IPS-18c (cell line): ENCODE measurements at regions not wholly inside any gene's neighbourhood (a gene's known extent, or its start where the extent isn't known, plus 50 kb on each side); places are given as distances from the start of the nearest gene placed in this dataset.
"Not testable (repeated sequence)": the region's sequence is repeated elsewhere in the genome, so short reads cannot be mapped to it uniquely, and the experiment has no call there.

Source experiments
- H3K4me3 ChIP-seq: 2 replicates; pipeline ENCODE4 v1.7.0; 2013; ENCODE audit warnings: low read depth, mild to moderate bottlenecking, low read length, moderate library complexity; ENCODE audit not compliant: insufficient read depth
- H3K9me3 ChIP-seq: one replicate; pipeline ENCODE4 v1.6.1; 2013; ENCODE audit warnings: mild to moderate bottlenecking, low read length, moderate library complexity; ENCODE audit not compliant: control insufficient read depth, insufficient read depth

- H3K4me3 ChIP-seq = no peak overlapping the region
Measured at GRCh38 chr6:9138936-9139335, 703.6 kb upstream of the SLC35B3 start.

GRCh38 chr6:9136141-9136822 is 700.9 kb upstream of the SLC35B3 start:
- Histone ChIP-seq H3K9me3 (no peaks in the 10 kb centered on the region), H3K4me3 (no peak overlapping the region)

More at GRCh38 chr6:9138936-9139335, 703.6 kb upstream of the SLC35B3 start:
- no peaks in the 10 kb centered on the region for H3K9me3 ChIP-seq

- H3K4me3 ChIP-seq = no peak overlapping the region
- no peaks in the 10 kb centered on the region for H3K9me3 ChIP-seq
Measured at GRCh38 chr6:9131616-9132015, 696.3 kb upstream of the SLC35B3 start.

DNA sequence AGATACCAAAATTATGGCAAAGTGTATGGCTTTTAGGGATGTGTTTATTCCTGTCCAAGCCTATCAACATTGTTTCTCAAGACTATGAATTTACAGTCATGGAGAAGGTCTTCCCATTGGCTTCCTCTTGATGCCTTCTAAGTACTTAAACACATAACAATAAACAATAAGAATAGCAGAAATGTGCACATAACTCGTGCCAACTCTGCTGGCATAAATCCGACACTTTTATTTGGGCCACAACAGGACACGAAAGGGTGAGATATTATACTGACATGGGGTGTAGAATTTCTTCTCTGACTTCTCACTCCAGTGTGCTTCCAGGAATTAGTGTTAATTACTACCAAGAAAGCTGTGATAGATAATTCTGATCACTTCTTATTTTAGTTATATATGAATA is 695.9 kb upstream of the SLC35B3 start:
- H3K9me3 ChIP-seq = no peaks in the 10 kb centered on the region
- H3K4me3 ChIP-seq = no peak overlapping the region

DNA sequence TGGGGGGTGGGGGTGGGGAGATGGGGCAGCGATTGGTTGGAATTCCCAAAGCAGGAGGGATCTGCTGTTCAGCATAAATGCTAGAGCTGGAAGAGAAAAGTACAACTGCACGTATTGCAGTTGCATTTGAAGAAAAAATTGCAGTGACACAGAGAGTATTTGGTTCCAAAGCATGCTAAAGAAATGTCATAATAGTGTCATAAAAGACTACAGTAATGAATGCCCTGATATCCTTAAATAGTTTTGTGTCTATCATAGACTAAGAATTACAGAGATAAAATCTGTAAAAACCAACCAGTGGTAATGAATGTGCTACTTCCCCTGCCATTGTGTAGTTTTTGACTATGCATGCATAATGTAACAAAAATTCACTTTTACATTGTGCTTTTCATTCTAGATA is 693.6 kb upstream of the SLC35B3 start:
- Histone ChIP-seq H3K9me3 (no peaks in the 10 kb centered on the region), H3K4me3 (no peak overlapping the region)

- Histone ChIP-seq H3K4me3 (no peak overlapping the region), H3K9me3 (no peaks in the 10 kb centered on the region)
Measured at GRCh38 chr6:9126878-9127560, 691.7 kb upstream of the SLC35B3 start.

GRCh38 chr6:9126034-9126433 is 690.7 kb upstream of the SLC35B3 start:
- H3K9me3 ChIP-seq, H3K4me3 ChIP-seq: not testable (repeated sequence)

DNA sequence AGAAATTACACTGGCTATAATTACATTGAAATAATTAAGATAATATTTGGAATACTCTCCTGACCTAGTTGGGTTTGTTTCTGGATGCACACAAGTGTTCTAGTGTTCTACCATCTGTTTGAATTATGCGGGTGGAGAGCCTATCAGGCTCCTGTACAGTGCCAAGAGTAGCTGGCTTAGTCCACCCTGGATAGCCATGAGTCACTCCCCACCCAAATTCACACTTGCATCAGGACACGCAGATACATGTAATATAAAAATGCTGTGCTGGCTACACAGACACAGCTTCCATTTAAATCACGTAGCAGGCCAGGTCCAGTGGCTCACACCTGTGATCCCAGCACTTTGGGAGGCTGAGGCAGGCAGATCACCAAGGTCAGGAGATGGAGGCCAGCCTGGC is 686.2 kb upstream of the SLC35B3 start:
- no peak overlapping the region for H3K4me3 ChIP-seq
- H3K9me3 ChIP-seq = no peaks in the 10 kb centered on the region

DNA sequence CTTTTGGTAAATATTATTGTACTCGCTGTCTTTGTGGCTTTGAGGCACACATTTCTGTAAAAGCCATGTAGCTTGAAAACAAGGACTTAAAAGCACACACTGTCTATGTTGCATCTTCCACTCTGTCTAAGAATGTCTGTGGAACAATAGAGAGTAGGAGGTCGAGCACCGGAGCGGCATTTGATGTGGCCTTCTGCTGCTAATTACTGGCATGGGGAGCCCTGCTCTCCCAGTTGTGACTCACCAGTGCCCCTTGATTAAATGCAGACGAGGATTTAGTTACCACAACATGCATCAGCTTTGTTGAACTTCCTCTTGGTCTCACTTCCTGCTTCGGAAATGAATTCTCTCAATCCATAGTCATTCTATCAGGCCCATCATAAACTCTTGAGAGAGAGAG is 680.7 kb upstream of the SLC35B3 start:
- no peak overlapping the region for H3K4me3 ChIP-seq

DNA sequence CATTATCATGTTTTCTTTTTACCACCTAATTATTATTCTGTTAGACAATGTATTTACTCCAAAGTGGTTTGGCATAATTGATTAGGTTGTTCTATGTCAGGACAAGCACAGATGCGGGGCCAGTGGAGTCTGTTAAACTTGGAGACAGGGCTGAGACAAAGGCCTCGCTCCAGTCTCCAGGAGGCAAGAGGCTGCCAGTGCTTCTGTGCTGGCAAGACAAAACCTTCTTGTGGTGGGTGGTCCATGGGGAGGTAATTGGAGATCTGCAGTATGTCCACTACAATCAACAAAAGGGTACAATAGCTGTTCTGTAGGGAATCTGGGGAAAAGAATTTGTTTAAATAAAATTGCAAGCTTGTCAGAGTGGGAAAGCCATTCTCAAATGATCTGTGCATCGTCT is 677.2 kb upstream of the SLC35B3 start:
- Histone ChIP-seq H3K9me3 (no peaks in the 10 kb centered on the region), H3K4me3 (no peak overlapping the region)

More for the DNA sequence above, 680.7 kb upstream of the SLC35B3 start:
- H3K9me3 ChIP-seq = no peaks in the 10 kb centered on the region

- Histone ChIP-seq H3K4me3 (no peak overlapping the region), H3K9me3 (no peaks in the 10 kb centered on the region)
Measured at GRCh38 chr6:9103876-9104521, 668.7 kb upstream of the SLC35B3 start.

- H3K9me3 ChIP-seq = no peaks in the 10 kb centered on the region
- no peak overlapping the region for H3K4me3 ChIP-seq
Measured at GRCh38 chr6:9101920-9102319, 666.6 kb upstream of the SLC35B3 start.

- no peak overlapping the region for H3K4me3 ChIP-seq
Measured at GRCh38 chr6:9100869-9101580, 665.7 kb upstream of the SLC35B3 start.

DNA sequence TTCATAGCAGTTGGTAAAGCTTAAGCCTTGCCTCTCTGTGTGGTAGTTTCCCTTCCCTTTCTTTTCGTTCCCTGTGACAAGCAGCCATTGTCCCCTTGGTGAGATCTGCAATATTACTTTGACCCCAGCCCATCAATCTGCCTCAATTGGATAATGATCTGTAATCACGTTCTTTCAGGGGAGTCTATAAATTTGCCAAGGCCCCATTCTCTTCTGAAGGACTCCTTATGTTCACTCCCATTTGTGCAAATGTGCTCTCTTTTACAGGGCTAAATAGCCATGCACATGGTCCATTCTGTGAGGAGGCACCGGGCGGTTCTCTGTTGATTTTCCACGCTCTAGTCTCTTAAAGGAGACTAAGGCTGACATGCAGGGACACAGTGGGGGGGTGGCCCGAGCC is 660.4 kb upstream of the SLC35B3 start:
- H3K4me3 ChIP-seq = no peak overlapping the region

More at GRCh38 chr6:9100869-9101580, 665.7 kb upstream of the SLC35B3 start:
- no peaks in the 10 kb centered on the region for H3K9me3 ChIP-seq

GRCh38 chr6:9095137-9095536 is 659.8 kb upstream of the SLC35B3 start:
- Histone ChIP-seq H3K4me3 (no peak overlapping the region), H3K9me3 (no peaks in the 10 kb centered on the region)

More for the DNA sequence above, 660.4 kb upstream of the SLC35B3 start:
- no peaks in the 10 kb centered on the region for H3K9me3 ChIP-seq

GRCh38 chr6:9089724-9090123 is 654.4 kb upstream of the SLC35B3 start:
- Histone ChIP-seq H3K9me3 (no peaks in the 10 kb centered on the region), H3K4me3 (no peak overlapping the region)

- H3K9me3 ChIP-seq = no peaks in the 10 kb centered on the region
- H3K4me3 ChIP-seq = no peak overlapping the region
Measured at GRCh38 chr6:9087470-9087869, 652.1 kb upstream of the SLC35B3 start.

DNA sequence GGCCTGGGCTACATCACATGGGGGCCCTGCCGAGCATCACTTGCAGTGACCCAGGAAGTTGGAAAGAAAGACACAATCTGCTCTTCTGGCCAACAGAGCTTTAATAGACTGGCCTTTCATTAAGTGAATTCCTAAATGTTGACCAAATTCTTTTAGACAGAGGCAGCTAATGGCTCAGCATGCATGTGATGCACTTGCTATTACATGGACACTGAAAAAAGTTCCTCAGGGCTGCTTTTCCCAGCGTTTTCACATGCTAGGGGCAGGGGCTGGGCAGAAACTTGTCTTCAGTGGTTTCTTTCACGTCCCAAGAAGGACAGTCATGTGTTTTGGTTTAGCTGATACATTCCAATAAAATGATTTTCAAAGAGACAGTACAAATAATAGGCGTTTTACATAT is 651.0 kb upstream of the SLC35B3 start:
- Histone ChIP-seq H3K4me3 (no peak overlapping the region), H3K9me3 (no peaks in the 10 kb centered on the region)
